ENCODE measurements at regions not wholly inside any gene's neighbourhood (a gene's known extent, or its start where the extent isn't known, plus 50 kb on each side); places are given as distances from the start of the nearest gene placed in this dataset.

GRCh38 chr14:34344318-34344717, 117.7 kb downstream of the SPTSSA start (continued):
- TF ChIP-seq RERE (CRISPR knock-in tag; IDR thresholded peaks at IDR 0.05; ENCODE audit: borderline replicate concordance) (no peak), CCAR2 (IDR thresholded peaks at IDR 0.05; ENCODE audit: low read depth, low read length) (no peak), PRPF4 (IDR thresholded peaks at IDR 0.05; ENCODE audit: insufficient read depth, low read depth, low read length, poor library complexity, severe bottlenecking) (no peak), HLTF (IDR thresholded peaks at IDR 0.05) (no peak), ZNF324 (CRISPR knock-in tag; IDR thresholded peaks at IDR 0.05) (no peak)
- TF ChIP-seq, protein P1, sequence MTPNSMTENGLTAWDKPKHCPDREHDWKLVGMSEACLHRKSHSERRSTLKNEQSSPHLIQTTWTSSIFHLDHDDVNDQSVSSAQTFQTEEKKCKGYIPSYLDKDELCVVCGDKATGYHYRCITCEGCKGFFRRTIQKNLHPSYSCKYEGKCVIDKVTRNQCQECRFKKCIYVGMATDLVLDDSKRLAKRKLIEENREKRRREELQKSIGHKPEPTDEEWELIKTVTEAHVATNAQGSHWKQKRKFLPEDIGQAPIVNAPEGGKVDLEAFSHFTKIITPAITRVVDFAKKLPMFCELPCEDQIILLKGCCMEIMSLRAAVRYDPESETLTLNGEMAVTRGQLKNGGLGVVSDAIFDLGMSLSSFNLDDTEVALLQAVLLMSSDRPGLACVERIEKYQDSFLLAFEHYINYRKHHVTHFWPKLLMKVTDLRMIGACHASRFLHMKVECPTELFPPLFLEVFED (CRISPR knock-in tag; conservative IDR thresholded peaks at IDR 0.05): no peak

Measured in K562 (cell line).